Activated naive CD4-positive, alpha-beta T cell treated with anti-CD3 and anti-CD28 coated beads for 36 hours (primary cell): ENCODE measurements at regions not wholly inside any gene's neighbourhood (a gene's known extent, or its start where the extent isn't known, plus 50 kb on each side); places are given as distances from the start of the nearest gene placed in this dataset.

ENCODE experiments used
- CTCF ChIA-PET: fragments of 350-600 bp; sonication (Branson Sonifier 250); formaldehyde crosslinking; loops from one replicate; lab custom pipeline; 2021; ENCODE audit warnings: antibody characterized with exemption; lab: Charles Lee
- DNase-seq: peaks from one replicate; pipeline ENCODE4 v3.0.0-alpha.2; 2020
- H3K27ac Mint-ChIP-seq: one replicate; pipeline ENCODE4 v1.8.0; 2021; ENCODE audit warnings: mild to moderate bottlenecking, mixed read lengths
- H3K27me3 Mint-ChIP-seq: one replicate; pipeline ENCODE4 v1.8.0; 2021; ENCODE audit warnings: low read depth, mixed read lengths
- H3K36me3 Mint-ChIP-seq: one replicate; pipeline ENCODE4 v1.8.0; 2021; ENCODE audit warnings: low read depth, mixed read lengths
- H3K4me1 Mint-ChIP-seq: one replicate; pipeline ENCODE4 v1.8.0; 2021; ENCODE audit warnings: low read depth, mixed read lengths
- H3K4me3 Mint-ChIP-seq: one replicate; pipeline ENCODE4 v1.8.0; 2021; ENCODE audit warnings: mild to moderate bottlenecking, moderate library complexity, mixed read lengths
- H3K9me3 Mint-ChIP-seq: one replicate; pipeline ENCODE4 v1.8.0; 2021; ENCODE audit warnings: mixed read lengths
- intact Hi-C: fragments of 100-400 bp; cut with micrococcal nuclease; formaldehyde crosslinking; loops from one replicate; pipeline ENCODE4 v1.15.1; 2023

DNA sequence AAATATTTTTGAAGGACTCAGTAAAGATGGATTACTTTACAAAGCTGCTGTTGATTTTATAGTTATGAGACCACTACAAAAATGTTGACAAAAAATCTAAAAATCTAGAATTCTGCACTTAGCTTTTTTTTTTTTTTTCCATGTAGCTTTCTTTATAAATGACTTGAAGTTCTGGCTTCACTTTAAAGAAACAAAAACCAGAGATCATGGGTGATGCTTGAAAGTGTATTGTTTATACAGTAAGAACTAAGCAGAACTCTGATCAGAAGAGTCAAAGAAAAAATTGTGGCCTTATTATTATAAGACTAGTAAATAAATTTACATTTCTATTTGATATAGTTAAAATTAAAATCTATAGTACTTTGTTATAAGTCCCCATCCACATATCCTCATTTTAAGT lies 301.7 kb downstream of the BLID start:
- CTCF ChIA-PET = no interaction called here
- no peaks in the 10 kb centered on the region for H3K27me3 Mint-ChIP-seq
- intact Hi-C loops = no loop called here
- H3K36me3 Mint-ChIP-seq = no peaks in the 10 kb centered on the region
- no peak overlapping the region for H3K4me3 Mint-ChIP-seq
- H3K9me3 Mint-ChIP-seq = peaks cover 22% of the 10 kb centered on the region
- DNase-seq = no peak
- no peaks in the 10 kb centered on the region for H3K4me1 Mint-ChIP-seq
- no peak overlapping the region for H3K27ac Mint-ChIP-seq

DNA sequence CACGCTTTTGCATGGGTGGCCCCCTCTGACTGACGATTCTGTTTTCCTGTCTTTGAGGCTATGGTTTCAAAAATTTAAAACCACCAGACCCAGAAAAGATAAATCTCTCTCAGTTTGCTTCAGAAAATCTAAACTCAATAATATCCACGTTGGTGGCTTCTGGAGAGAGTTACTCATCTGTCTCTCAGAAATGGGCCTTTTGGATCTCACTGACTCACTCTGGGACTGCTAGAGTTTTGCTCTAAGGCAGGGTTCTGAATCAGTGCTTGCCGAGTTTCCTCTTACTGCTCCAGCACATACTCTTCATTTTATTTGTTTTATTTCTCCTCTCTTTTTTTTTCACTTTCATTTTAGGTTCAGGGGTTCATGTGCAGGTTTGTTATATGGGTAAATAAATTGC lies 305.7 kb downstream of the BLID start:
- H3K9me3 Mint-ChIP-seq = peaks cover 19% of the 10 kb centered on the region
- intact Hi-C loops = no loop called here
- CTCF ChIA-PET = no interaction called here
- no peaks in the 10 kb centered on the region for H3K27me3 Mint-ChIP-seq
- DNase-seq = no peak
- no peak overlapping the region for H3K27ac Mint-ChIP-seq
- H3K4me1 Mint-ChIP-seq = no peaks in the 10 kb centered on the region
- no peak overlapping the region for H3K4me3 Mint-ChIP-seq
- no peaks in the 10 kb centered on the region for H3K36me3 Mint-ChIP-seq

DNA sequence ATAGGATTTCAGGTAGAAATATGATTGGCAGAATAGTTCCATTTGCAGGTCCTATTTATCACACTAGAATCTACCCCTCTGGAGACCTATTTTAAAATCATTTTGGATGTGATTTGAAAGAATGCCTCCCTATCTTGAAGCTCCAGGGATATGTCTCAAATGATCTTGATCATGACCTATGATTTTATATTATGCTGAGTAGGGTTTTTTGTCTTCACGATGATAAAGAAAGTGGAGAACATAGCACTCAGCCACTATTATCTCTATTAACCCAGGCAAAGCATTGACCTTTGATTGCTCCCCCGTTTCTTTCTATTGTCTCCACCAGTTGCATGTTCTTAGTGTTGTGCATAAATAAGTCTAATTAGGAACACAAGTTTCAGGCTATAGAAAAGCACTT lies 307.9 kb downstream of the BLID start:
- CTCF ChIA-PET = no interaction called here
- H3K36me3 Mint-ChIP-seq = no peaks in the 10 kb centered on the region
- no peak for DNase-seq
- intact Hi-C loops = no loop called here
- H3K4me1 Mint-ChIP-seq = no peaks in the 10 kb centered on the region
- no peaks in the 10 kb centered on the region for H3K27me3 Mint-ChIP-seq
- no peak overlapping the region for H3K27ac Mint-ChIP-seq
- H3K4me3 Mint-ChIP-seq = no peak overlapping the region
- peaks cover 17% of the 10 kb centered on the region for H3K9me3 Mint-ChIP-seq

DNA sequence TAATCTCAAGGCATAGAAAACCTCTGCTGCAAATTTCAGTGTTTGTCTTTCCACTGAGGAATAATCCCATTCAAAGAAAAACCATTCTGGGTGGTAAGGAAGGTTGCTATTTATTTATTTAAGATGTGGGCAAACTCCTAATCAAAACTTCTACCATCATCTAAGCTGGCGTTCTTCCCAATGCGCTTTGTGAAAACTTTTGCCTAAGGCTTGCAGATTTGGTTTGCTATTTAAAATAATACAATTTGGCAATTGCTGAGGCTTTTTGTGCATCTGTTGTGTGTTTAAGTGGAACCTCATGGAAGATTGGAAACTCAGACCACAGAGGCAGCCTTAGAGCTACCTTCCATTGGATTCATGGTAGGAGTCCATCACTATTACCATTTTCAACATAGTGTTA lies 309.0 kb downstream of the BLID start:
- Mint-ChIP-seq H3K36me3 (no peaks in the 10 kb centered on the region), H3K4me1 (no peaks in the 10 kb centered on the region), H3K27me3 (no peaks in the 10 kb centered on the region), H3K27ac (no peak overlapping the region), H3K4me3 (no peak overlapping the region), H3K9me3 (peaks cover 7% of the 10 kb centered on the region)
- DNase-seq = no peak
- intact Hi-C loops = no loop called here
- CTCF ChIA-PET = no interaction called here

DNA sequence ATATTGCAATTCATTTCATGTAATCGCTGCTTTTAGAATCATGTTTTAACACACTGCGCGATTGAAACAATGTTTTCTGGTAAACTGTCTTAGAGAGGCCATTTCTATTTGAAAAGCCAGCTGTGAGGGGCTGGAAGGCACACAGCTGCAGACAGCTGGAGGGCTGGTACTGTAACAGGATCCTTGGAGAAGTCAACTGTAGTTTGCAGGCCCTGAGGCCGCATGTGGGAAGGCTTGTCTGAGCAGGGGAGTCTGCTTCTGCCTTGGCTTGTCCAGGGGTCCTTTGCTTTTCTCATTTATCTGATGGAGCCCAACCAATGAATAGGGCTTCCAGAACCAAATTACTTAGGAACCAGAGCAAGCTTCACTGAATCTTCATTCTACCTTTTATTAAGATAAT lies 313.5 kb downstream of the BLID start:
- no peaks in the 10 kb centered on the region for H3K36me3 Mint-ChIP-seq
- intact Hi-C loops = no loop called here
- DNase-seq = no peak
- no peaks in the 10 kb centered on the region for H3K4me1 Mint-ChIP-seq
- H3K27me3 Mint-ChIP-seq = no peaks in the 10 kb centered on the region
- CTCF ChIA-PET = no interaction called here
- H3K27ac Mint-ChIP-seq = no peak overlapping the region
- H3K4me3 Mint-ChIP-seq = no peak overlapping the region
- peaks cover 4% of the 10 kb centered on the region for H3K9me3 Mint-ChIP-seq

DNA sequence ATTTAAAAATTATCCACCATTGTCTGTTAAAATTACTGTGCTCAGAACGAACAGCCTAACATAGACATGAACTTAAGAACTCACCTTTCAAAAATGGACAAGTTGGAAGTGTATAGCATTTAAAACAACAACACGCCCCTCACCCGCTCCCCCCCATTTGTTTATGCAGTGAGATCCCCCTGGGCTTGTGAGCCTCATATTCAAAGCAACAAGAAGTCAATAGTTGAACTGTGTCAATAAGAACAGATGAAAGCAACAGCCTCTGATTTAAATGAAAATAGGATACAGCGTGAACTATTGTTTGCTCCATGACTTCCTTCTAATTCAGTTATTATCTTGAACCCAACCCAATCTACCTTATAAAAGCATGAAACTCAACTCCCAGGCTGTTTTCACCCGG lies 314.2 kb downstream of the BLID start:
- no peak for DNase-seq
- no peaks in the 10 kb centered on the region for H3K27me3 Mint-ChIP-seq
- peaks cover 4% of the 10 kb centered on the region for H3K9me3 Mint-ChIP-seq
- no peak overlapping the region for H3K27ac Mint-ChIP-seq
- no peak overlapping the region for H3K4me3 Mint-ChIP-seq
- no peaks in the 10 kb centered on the region for H3K36me3 Mint-ChIP-seq
- intact Hi-C loops = no loop called here
- CTCF ChIA-PET = no interaction called here
- no peaks in the 10 kb centered on the region for H3K4me1 Mint-ChIP-seq

DNA sequence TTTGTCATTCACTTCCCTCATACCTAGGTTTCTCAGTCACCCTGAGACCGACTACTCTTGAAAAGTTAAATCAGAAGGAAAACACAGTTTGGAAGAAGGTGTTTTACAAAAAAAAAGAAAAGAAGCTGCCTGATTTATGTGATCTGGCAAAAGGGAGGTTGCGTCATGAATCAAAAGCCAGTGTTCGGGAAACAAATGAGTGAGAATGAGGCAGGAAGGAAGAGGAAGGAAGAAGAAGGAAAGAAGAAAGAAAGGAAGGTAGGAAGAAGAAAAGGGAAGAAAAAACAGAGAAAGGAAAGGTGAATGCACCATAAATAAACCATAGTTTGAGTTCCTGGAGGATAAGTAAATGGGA lies 314.6 kb downstream of the BLID start:
- intact Hi-C loops = no loop called here
- H3K4me3 Mint-ChIP-seq = no peak overlapping the region
- no peaks in the 10 kb centered on the region for H3K27me3 Mint-ChIP-seq
- DNase-seq = no peak
- H3K36me3 Mint-ChIP-seq = no peaks in the 10 kb centered on the region
- H3K4me1 Mint-ChIP-seq = no peaks in the 10 kb centered on the region
- peaks cover 4% of the 10 kb centered on the region for H3K9me3 Mint-ChIP-seq
- H3K27ac Mint-ChIP-seq = no peak overlapping the region
- CTCF ChIA-PET = no interaction called here

DNA sequence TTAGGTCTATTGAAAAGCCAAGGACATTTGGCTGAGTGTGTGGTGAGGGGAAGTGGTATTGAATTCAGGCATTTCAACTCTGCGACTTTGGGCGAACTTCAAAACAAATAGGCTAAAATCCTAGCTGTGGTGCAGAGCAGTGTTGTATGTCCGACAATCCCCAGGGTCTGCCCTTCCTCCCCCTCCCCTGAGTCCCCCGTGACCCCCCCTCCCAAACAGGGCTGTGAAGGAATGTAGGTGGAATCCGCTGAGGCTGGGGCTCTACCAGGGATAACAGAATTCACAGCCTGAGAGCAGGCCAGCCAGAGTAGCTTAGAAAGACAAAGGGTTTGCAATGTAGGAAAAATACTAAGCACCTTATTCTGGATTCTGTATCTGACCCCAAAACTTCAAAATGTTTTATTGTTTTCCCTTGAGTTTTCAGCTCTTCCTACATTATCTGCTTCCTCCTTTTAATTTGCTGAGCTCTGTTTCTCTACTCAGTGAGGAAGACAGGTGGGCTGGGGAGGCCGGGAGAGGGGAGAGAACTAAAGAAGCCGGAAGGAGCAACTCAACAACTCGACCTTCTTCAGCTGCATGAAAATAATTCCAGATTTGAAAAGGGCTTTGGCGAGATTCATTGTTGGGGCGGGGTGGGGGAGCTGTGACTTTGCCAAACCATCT lies 315.2 kb downstream of the BLID start:
- peaks cover 4% of the 10 kb centered on the region for H3K9me3 Mint-ChIP-seq
- H3K27ac Mint-ChIP-seq = no peak overlapping the region
- CTCF ChIA-PET = no interaction called here
- no peaks in the 10 kb centered on the region for H3K36me3 Mint-ChIP-seq
- no peaks in the 10 kb centered on the region for H3K4me1 Mint-ChIP-seq
- H3K27me3 Mint-ChIP-seq = no peaks in the 10 kb centered on the region
- intact Hi-C loops = no loop called here
- DNase-seq = no peak
- H3K4me3 Mint-ChIP-seq = no peak overlapping the region

DNA sequence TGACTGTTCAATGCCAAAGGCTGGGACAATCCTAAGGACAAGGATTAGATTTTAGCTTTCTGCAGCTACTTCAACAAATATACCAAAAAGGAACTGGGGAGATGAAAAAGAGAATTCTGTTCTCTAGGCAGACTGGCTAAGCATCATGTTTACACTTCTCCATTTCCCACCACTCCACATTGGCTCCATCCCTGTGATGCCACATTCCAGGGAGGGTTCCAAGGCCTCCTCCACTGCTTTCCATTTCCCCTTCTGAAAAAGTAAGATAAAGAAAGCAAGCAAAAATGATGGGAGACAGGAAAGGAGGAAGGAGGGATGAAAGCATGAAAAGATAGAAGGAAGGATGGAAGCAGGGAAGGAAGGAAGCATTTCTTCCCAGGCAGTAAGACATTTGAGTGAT lies 315.8 kb downstream of the BLID start:
- DNase-seq = no peak
- no peaks in the 10 kb centered on the region for H3K36me3 Mint-ChIP-seq
- no peak overlapping the region for H3K27ac Mint-ChIP-seq
- H3K4me3 Mint-ChIP-seq = no peak overlapping the region
- CTCF ChIA-PET = no interaction called here
- peaks cover 4% of the 10 kb centered on the region for H3K9me3 Mint-ChIP-seq
- no peaks in the 10 kb centered on the region for H3K27me3 Mint-ChIP-seq
- no peaks in the 10 kb centered on the region for H3K4me1 Mint-ChIP-seq
- intact Hi-C loops = no loop called here

DNA sequence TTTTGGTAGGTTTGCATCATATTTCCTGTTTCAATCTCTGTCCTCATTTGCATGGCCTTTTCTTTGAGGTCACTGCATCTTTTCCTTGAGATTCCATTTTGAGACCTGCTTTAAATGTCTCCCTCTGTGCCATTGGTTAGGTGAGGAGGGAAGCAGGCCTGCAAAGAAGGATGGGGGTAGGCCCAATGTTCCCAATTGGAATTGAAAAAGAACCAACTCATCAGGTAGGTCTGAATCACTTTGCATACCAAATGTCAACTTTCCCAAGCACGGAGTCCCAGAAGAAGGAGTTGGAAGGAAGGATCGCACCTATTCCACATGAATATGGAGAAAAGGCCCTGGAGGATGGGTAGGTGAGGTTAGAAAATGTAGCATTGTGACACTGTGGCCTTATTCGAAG lies 318.5 kb downstream of the BLID start:
- no peaks in the 10 kb centered on the region for H3K4me1 Mint-ChIP-seq
- CTCF ChIA-PET = no interaction called here
- H3K9me3 Mint-ChIP-seq = peaks cover 4% of the 10 kb centered on the region
- no peak overlapping the region for H3K27ac Mint-ChIP-seq
- H3K36me3 Mint-ChIP-seq = no peaks in the 10 kb centered on the region
- H3K27me3 Mint-ChIP-seq = no peaks in the 10 kb centered on the region
- no peak for DNase-seq
- H3K4me3 Mint-ChIP-seq = no peak overlapping the region
- intact Hi-C loops = no loop called here

DNA sequence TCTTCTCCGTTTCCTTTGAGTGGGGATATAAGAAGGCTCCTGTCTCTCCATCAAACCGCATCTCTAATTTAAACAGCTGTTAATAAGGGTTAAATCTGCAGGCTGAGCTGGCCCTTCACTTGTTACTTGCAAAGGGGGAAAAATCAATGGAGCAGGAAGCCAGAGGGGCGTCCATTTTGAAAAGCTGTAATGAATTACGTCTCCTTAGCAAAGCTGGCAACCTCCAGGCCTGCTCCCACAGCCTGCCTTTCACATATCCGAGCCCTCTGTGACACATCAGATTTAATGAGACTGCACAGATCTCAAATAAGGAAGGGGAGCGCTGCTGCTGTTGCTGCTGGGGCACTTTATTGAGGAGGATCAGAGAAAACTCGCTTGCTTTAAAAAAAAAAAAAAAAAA lies 320.8 kb downstream of the BLID start:
- H3K36me3 Mint-ChIP-seq = no peaks in the 10 kb centered on the region
- intact Hi-C loops = no loop called here
- no peaks in the 10 kb centered on the region for H3K4me1 Mint-ChIP-seq
- no peak for DNase-seq
- CTCF ChIA-PET = no interaction called here
- H3K4me3 Mint-ChIP-seq = no peak overlapping the region
- H3K27me3 Mint-ChIP-seq = peaks cover 9% of the 10 kb centered on the region
- no peak overlapping the region for H3K27ac Mint-ChIP-seq
- peaks cover 4% of the 10 kb centered on the region for H3K9me3 Mint-ChIP-seq

DNA sequence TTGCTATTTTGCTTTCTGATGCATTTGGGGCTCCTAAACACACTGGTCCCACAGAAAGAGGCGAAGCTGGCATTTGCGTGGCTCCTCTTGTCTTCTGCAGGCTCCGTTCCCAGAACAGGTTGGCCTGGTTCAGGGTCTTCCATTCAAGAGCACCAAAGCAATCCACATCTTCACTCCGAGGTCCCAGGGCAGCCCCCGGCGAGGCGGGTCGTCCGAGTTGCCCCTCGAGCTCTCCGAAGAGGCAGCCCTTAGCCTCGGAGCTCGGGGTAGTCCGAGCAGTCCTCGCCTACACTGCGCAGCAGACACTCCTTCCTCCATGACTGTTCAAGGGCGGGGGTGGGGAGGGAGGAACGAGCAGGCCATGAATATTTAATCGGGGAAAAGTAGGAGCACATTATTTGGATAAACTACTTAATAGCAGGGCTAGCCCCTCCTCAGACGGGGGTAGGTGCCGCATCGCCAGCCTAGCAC lies 321.3 kb downstream of the BLID start:
- no peaks in the 10 kb centered on the region for H3K4me1 Mint-ChIP-seq
- H3K27ac Mint-ChIP-seq = no peak overlapping the region
- H3K27me3 Mint-ChIP-seq = peaks cover 10% of the 10 kb centered on the region
- H3K4me3 Mint-ChIP-seq = no peak overlapping the region
- intact Hi-C loops = no loop called here
- H3K9me3 Mint-ChIP-seq = peaks cover 4% of the 10 kb centered on the region
- CTCF ChIA-PET = no interaction called here
- no peaks in the 10 kb centered on the region for H3K36me3 Mint-ChIP-seq
- DNase-seq = no peak

DNA sequence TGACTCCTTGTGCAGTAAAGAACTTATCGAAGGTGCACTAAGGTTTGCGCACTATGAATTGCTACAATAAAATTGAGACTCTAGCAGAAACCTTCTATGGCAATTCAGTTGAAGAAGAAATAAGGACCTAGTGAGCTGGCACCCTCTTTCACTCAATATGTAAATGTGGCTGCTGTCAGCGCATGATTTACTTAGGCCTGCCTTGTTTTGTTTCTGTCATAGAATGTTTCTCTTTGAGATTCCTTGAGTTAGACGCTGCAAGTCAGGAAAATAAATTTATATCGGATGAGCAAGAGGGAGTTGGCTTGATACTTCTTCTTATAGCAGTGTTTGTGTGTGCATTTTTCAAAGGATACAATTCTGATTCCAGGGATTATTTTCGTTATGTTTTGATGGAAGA lies 322.1 kb downstream of the BLID start:
- H3K9me3 Mint-ChIP-seq = peaks cover 4% of the 10 kb centered on the region
- CTCF ChIA-PET = no interaction called here
- intact Hi-C loops = no loop called here
- H3K36me3 Mint-ChIP-seq = no peaks in the 10 kb centered on the region
- no peak overlapping the region for H3K27ac Mint-ChIP-seq
- peaks cover 10% of the 10 kb centered on the region for H3K27me3 Mint-ChIP-seq
- no peaks in the 10 kb centered on the region for H3K4me1 Mint-ChIP-seq
- H3K4me3 Mint-ChIP-seq = no peak overlapping the region
- DNase-seq = no peak

DNA sequence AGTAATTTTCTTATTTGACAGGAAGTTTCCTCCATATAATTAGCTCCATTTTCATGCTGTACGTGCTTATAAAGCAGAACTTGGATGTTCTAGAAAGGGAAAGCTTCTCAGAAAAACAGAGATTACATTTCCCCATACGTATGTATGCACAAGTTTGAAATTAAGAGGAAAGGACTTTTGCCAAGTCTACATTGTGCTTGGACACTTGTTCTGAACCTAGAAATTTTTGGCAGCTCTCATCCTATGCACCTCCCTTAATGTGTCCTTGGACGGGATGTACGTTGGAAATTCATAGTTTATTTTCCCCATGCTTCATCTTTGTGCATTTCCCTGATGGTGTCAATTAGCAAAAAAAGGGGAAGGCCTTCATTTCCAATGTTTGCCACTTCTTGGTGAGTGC lies 322.7 kb downstream of the BLID start:
- CTCF ChIA-PET = no interaction called here
- Mint-ChIP-seq H3K4me3 (no peak overlapping the region), H3K36me3 (no peaks in the 10 kb centered on the region), H3K4me1 (no peaks in the 10 kb centered on the region), H3K27me3 (peaks cover 11% of the 10 kb centered on the region), H3K27ac (no peak overlapping the region), H3K9me3 (peaks cover 2% of the 10 kb centered on the region)
- intact Hi-C loops = no loop called here
- no peak for DNase-seq
